ENCODE measurements at regions not wholly inside any gene's neighbourhood (a gene's known extent, or its start where the extent isn't known, plus 50 kb on each side); places are given as distances from the start of the nearest gene placed in this dataset.

DNA sequence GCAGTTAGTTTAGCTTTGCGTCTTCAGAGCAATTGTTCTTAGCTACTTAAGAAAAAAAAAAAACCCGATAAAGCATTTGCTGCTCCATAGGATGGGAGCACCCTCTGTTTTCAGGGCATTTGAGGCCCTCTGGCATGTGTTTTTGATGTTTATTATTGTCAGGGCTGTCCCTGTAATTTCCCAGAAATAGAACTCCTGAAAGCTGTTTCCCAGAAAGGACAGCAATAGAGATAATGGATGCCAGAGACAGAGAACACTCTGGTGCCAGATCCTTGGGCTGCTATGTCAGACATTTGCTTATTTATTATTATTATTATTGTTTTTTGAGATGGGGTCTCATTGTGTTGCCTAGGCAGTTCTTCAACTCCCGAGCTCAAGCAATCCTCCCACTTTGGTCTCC, 201.3 kb downstream of the ALG10 start:
- H3K36me3 ChIP-seq (replicated peaks in 1 of 2; ENCODE audit: control insufficient read depth in 1 of 2, insufficient read depth in 2 of 2, low read length in 2 of 2): no peaks in the 10 kb centered on the region
- no peak for TF ChIP-seq GATAD1 (CRISPR knock-in tag; IDR thresholded peaks at IDR 0.05)
- TF ChIP-seq, protein P1, sequence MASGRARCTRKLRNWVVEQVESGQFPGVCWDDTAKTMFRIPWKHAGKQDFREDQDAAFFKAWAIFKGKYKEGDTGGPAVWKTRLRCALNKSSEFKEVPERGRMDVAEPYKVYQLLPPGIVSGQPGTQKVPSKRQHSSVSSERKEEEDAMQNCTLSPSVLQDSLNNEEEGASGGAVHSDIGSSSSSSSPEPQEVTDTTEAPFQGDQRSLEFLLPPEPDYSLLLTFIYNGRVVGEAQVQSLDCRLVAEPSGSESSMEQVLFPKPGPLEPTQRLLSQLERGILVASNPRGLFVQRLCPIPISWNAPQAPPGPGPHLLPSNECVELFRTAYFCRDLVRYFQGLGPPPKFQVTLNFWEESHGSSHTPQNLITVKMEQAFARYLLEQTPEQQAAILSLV (CRISPR knock-in tag; IDR thresholded peaks at IDR 0.05; ENCODE audit: borderline replicate concordance): no peak
- TF ChIP-seq, protein P2, sequence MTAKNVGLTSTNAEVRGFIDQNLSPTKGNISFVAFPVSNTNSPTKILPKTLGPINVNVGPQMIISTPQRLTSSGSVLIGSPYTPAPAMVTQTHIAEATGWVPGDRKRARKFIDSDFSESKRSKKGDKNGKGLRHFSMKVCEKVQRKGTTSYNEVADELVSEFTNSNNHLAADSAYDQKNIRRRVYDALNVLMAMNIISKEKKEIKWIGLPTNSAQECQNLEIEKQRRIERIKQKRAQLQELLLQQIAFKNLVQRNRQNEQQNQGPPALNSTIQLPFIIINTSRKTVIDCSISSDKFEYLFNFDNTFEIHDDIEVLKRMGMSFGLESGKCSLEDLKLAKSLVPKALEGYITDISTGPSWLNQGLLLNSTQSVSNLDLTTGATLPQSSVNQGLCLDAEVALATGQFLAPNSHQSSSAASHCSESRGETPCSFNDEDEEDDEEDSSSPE (CRISPR knock-in tag; IDR thresholded peaks at IDR 0.05): no peak
- TF ChIP-seq KLF6 (CRISPR knock-in tag; IDR thresholded peaks at IDR 0.05): no peak
- no peak for TF ChIP-seq ZNF235 (CRISPR knock-in tag; IDR thresholded peaks at IDR 0.05; ENCODE audit: borderline replicate concordance)
- TF ChIP-seq ELF4 (CRISPR knock-in tag; IDR thresholded peaks at IDR 0.05; ENCODE audit: borderline replicate concordance): no peak
- TF ChIP-seq, protein P3, sequence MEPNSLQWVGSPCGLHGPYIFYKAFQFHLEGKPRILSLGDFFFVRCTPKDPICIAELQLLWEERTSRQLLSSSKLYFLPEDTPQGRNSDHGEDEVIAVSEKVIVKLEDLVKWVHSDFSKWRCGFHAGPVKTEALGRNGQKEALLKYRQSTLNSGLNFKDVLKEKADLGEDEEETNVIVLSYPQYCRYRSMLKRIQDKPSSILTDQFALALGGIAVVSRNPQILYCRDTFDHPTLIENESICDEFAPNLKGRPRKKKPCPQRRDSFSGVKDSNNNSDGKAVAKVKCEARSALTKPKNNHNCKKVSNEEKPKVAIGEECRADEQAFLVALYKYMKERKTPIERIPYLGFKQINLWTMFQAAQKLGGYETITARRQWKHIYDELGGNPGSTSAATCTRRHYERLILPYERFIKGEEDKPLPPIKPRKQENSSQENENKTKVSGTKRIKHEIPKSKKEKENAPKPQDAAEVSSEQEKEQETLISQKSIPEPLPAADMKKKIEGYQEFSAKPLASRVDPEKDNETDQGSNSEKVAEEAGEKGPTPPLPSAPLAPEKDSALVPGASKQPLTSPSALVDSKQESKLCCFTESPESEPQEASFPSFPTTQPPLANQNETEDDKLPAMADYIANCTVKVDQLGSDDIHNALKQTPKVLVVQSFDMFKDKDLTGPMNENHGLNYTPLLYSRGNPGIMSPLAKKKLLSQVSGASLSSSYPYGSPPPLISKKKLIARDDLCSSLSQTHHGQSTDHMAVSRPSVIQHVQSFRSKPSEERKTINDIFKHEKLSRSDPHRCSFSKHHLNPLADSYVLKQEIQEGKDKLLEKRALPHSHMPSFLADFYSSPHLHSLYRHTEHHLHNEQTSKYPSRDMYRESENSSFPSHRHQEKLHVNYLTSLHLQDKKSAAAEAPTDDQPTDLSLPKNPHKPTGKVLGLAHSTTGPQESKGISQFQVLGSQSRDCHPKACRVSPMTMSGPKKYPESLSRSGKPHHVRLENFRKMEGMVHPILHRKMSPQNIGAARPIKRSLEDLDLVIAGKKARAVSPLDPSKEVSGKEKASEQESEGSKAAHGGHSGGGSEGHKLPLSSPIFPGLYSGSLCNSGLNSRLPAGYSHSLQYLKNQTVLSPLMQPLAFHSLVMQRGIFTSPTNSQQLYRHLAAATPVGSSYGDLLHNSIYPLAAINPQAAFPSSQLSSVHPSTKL (CRISPR knock-in tag; IDR thresholded peaks at IDR 0.05): no peak
- no peak overlapping the region for H3K27ac ChIP-seq (ENCODE audit: extremely low read length, insufficient read depth, low read length)
- POLR2A ChIA-PET: no interaction called here
- WGBS (ENCODE audit: low lambda C conversion rate): 8% methylated on average over 3 of the region's 3 CpGs
- H3K9me3 ChIP-seq (ENCODE audit: low read length): peaks cover 6% of the 10 kb centered on the region
- no peaks in the 10 kb centered on the region for H3K79me2 ChIP-seq (ENCODE audit: insufficient read depth, low read length)
- in situ Hi-C loops (cut with HindIII; ENCODE audit: extremely low pct_ligation_motif_present, low pct_unique_long_range_greater_than_20kb) (loop anchor here (25.0 kb wide), 1 partner anchor 1286 kb away; no protein-coding TSS in a partner anchor), intact Hi-C loops (cut with micrococcal nuclease; ENCODE audit: unreplicated experiment) (no loop called here)
- no peak for FAIRE-seq
- no peak overlapping the region for H3K4me3 ChIP-seq (replicated peaks in 1 of 3; ENCODE audit: insufficient read depth in 1 of 3, low read depth in 2 of 3, low read length in 3 of 3)
- BruUV-seq (replicated peaks): no TSS peak
- H2AFZ ChIP-seq (ENCODE audit: low read length): no peak overlapping the region
- no peaks in the 10 kb centered on the region for H4K20me1 ChIP-seq (ENCODE audit: insufficient read depth, low read length)
- no peak for ATAC-seq
- H3K4me2 ChIP-seq (ENCODE audit: low read depth, low read length): no peak overlapping the region
- CTCF ChIA-PET (ENCODE audit: low intra/inter-chr PET ratio, low total read pairs): no interaction called here
- no peak for DNase-seq (ENCODE audit: low spot score)
- H3K27me3 ChIP-seq (ENCODE audit: control insufficient read depth in 1 of 2, insufficient read depth in 2 of 2, low read length in 2 of 2): no peaks in the 10 kb centered on the region; a peak in 1 of 5 replicates
- no peak overlapping the region for H3K9ac ChIP-seq (ENCODE audit: insufficient read depth, low read depth, low read length)
- no peaks in the 10 kb centered on the region for H3K4me1 ChIP-seq (ENCODE audit: insufficient read depth, low read length)

All from HepG2 (cell line).